ENCODE measurements at regions not wholly inside any gene's neighbourhood (a gene's known extent, or its start where the extent isn't known, plus 50 kb on each side); places are given as distances from the start of the nearest gene placed in this dataset.
A peak's percentile ranks its signal among the peaks of the same experiment; 100 is the strongest.

DNA sequence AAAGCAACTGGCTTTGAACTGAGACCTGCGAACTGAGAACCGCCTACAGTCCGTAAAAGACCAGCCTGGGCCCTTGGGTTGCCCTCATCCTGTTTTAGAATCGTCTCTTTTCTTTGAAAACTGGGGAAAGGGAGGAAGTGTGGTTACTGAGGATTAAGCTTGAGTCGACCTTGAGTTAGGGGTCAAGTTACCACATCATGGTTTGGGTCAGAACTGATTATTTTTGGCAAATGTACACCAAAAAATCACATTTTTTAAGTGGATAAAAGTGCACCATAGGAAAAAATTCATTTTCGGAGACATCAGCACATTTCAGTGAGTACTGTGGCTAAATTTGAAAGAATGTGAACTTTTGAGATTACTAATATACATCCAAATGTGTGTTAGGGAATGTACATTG is 76.9 kb upstream of the KAZN start:
- TF ChIP-seq, protein P1, sequence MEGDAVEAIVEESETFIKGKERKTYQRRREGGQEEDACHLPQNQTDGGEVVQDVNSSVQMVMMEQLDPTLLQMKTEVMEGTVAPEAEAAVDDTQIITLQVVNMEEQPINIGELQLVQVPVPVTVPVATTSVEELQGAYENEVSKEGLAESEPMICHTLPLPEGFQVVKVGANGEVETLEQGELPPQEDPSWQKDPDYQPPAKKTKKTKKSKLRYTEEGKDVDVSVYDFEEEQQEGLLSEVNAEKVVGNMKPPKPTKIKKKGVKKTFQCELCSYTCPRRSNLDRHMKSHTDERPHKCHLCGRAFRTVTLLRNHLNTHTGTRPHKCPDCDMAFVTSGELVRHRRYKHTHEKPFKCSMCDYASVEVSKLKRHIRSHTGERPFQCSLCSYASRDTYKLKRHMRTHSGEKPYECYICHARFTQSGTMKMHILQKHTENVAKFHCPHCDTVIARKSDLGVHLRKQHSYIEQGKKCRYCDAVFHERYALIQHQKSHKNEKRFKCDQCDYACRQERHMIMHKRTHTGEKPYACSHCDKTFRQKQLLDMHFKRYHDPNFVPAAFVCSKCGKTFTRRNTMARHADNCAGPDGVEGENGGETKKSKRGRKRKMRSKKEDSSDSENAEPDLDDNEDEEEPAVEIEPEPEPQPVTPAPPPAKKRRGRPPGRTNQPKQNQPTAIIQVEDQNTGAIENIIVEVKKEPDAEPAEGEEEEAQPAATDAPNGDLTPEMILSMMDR (IDR thresholded peaks at IDR 0.05; ENCODE audit: low read depth, low read length, missing control alignments) = no peak
- in situ Hi-C loops (cut with HindIII; ENCODE audit: low sequenced_read_pairs) = no loop called here
- H3K4me3 ChIP-seq (ENCODE audit: low read depth, low read length) = no peak overlapping the region
- peak; percentile 43 for DNase-seq (ENCODE audit: low read depth)

DNA sequence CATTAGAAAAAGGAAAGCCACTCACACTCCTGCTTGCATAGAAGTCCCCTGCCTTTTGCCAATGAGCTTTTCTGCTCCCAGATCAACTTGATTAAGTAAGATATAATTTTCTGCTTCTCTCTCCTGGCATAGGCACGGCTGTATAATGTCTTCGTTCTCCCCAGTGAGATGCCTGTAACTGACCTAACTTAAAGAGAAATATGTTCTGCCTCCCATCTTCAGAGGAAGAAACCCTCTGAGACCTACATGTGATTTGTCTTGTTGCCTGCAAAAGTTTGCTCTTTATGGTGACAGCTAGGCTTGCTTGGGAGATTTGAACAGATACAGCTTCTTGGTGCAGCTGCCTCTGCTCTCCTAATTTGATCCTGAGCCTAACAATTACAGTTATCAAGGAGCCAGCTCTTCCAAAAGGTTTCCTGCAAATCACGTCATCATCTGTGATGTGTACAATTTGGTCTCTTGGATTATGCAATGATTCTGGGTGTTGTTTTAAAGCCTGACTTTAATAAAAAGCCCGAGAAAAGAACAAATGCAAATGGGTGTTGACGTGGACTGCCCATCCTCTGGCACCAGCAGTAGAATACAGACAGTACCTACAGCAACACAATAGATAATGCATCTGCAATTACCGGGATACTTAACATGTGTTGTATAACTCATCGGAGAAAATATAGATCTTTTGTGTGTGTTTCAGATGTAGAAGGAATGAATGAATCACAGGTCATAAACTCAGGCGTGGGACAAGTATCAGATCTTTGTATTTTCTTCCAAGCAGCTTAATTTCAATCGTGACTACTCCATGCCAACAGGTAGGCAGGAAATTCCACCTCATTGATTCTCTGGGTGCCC is 76.2 kb upstream of the KAZN start:
- no peak overlapping the region for H3K4me3 ChIP-seq (ENCODE audit: low read depth, low read length)
- DNase-seq (ENCODE audit: low read depth) = peak; percentile 28
- in situ Hi-C loops (cut with HindIII; ENCODE audit: low sequenced_read_pairs) = no loop called here

DNA sequence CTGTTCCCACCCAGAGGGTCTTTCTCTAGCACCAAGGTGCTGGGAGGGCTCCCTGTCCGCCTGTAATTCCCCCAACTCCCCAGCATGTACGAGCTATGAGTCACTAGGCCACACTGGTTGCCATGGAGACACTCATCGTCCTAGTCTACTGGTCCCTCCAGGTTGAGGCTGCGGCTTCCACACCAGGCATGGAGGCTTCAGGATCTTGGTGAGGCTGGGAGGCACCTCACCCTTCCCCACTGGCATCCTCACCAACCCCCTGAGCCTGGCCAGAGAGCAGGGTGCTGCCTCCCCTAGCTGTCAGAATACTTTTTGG is 75.6 kb upstream of the KAZN start:
- in situ Hi-C loops (cut with HindIII; ENCODE audit: low sequenced_read_pairs) = no loop called here
- H3K4me3 ChIP-seq (ENCODE audit: low read depth, low read length) = no peak overlapping the region
- TF ChIP-seq, protein P1 (IDR thresholded peaks at IDR 0.05; ENCODE audit: low read depth, low read length, missing control alignments) = no peak
- peak; percentile 62 for DNase-seq (ENCODE audit: low read depth)

More for the DNA sequence above, 76.2 kb upstream of the KAZN start:
- TF ChIP-seq, protein P1 (IDR thresholded peaks at IDR 0.05; ENCODE audit: low read depth, low read length, missing control alignments) = no peak

DNA sequence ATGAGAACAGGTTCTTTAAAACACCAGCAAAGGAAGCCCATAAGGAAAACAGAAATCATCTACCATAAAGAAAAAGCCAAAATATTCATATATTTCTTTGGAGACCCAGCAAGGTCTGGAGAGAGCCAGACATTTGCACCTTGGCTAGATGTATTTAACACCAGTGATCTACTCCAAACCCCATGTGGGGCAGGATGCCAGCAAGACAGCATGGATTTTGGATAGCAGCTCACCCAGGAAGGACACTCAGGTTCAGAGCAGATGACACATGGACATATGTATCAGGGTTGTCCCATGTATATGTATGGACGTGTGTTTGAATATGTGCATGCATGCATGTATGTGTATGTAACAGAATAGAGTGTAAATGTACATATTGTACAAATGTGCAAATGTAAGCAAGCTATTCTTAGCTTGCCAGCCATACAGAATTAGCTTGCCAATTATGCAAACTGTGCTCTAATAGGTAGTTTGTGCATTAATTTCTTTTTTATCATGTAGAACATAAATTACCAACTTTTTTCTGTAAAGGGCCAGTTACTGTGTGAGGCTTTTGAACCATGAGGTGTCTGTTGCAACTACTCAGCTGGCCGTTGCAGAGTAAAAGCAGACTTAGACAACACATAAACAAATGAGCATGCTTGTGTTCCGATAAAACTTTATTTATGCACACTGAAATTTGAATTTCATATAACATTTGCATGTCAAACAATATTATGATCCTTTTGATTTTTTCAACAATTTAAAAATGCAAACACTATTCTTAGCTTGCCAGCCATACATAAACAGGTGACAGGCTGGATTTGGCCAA is 73.5 kb upstream of the KAZN start:
- no peak for DNase-seq (ENCODE audit: low read depth)
- TF ChIP-seq, protein P1 (IDR thresholded peaks at IDR 0.05; ENCODE audit: low read depth, low read length, missing control alignments) = no peak
- in situ Hi-C loops (cut with HindIII; ENCODE audit: low sequenced_read_pairs) = no loop called here
- H3K4me3 ChIP-seq (ENCODE audit: low read depth, low read length) = no peak overlapping the region

DNA sequence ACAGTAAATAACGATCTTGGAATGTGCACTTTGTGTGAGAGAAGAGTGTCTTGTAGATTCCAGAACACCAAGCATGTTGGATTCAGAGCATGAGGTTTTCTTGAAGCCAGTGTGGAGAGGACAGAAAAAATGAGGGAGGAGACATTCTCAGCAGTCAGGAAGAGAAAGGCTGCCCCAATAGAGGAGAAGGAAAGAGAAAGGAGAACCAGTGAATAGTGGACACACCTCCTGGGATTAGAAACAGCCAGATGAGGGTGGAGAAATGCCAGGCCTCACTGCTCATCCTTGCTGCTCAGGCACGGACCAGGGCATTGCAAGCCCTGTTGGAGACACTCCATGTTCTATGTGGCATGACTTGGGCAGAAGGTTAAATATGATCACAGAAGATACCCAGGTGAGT is 69.0 kb upstream of the KAZN start:
- TF ChIP-seq, protein P1 (IDR thresholded peaks at IDR 0.05; ENCODE audit: low read depth, low read length, missing control alignments) = no peak
- no peak for DNase-seq (ENCODE audit: low read depth)
- no peak overlapping the region for H3K4me3 ChIP-seq (ENCODE audit: low read depth, low read length)
- in situ Hi-C loops (cut with HindIII; ENCODE audit: low sequenced_read_pairs) = no loop called here

DNA sequence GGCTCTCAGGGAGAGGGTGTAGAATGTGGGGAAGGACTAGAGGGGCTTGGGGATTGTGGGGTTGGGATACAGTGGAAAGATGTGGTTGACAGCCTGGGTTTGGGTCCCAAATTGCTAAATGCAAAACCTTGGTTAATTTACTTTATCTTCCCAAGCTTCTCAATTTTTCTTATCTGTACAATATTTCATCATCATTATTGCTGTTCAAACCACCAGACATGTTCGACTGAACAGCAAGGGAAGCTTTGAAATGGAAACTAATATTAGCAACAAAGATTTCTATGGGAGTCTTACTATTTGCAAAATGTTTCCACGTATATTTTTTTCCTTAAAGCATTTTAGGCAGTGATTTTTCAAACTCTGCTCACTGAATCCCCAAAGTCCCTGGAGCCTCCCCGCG is 67.0 kb upstream of the KAZN start:
- DNase-seq (ENCODE audit: low read depth) = no peak
- TF ChIP-seq, protein P1 (IDR thresholded peaks at IDR 0.05; ENCODE audit: low read depth, low read length, missing control alignments) = no peak
- no peak overlapping the region for H3K4me3 ChIP-seq (ENCODE audit: low read depth, low read length)
- in situ Hi-C loops (cut with HindIII; ENCODE audit: low sequenced_read_pairs) = no loop called here
